ENCODE measurements at regions not wholly inside any gene's neighbourhood (a gene's known extent, or its start where the extent isn't known, plus 50 kb on each side); places are given as distances from the start of the nearest gene placed in this dataset.

DNA sequence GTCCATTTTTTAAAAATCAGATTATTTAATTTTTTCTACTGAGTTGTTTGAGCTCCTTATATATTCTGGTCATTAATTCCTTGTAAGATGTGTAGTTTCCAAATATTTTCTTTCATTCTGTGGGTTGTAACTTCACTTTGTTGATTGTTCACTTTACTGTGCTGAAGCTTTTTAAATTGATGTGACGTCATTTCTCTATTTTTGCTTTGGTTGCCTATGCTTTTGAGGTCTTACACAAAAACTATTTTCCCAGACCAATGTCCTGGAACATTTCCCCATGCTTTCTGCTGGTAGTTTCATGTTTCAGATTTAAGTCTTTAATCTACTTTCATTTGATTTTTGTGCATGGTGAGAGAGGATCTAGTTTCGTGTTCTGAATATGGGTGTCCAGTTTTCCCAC is 753.6 kb downstream of the TRIML1 start:
- Histone ChIP-seq H3K27me3 (replicated peaks; ENCODE audit: insufficient read depth) (no peaks in the 10 kb centered on the region), H3K4me1 (ENCODE audit: control insufficient read depth in 1 of 2, low read depth in 2 of 2) (no peaks in the 10 kb centered on the region), H3K36me3 (no peaks in the 10 kb centered on the region), H3K9me3 (no peaks in the 10 kb centered on the region), H3K27ac (no peak overlapping the region), H3K4me3 (no peak overlapping the region)
- no peak for DNase-seq (ENCODE audit: low spot score)
- no peak for ATAC-seq (ENCODE audit: insufficient number of reproducible peaks, low FRiP score, low read depth)
- TF ChIP-seq, protein P1, sequence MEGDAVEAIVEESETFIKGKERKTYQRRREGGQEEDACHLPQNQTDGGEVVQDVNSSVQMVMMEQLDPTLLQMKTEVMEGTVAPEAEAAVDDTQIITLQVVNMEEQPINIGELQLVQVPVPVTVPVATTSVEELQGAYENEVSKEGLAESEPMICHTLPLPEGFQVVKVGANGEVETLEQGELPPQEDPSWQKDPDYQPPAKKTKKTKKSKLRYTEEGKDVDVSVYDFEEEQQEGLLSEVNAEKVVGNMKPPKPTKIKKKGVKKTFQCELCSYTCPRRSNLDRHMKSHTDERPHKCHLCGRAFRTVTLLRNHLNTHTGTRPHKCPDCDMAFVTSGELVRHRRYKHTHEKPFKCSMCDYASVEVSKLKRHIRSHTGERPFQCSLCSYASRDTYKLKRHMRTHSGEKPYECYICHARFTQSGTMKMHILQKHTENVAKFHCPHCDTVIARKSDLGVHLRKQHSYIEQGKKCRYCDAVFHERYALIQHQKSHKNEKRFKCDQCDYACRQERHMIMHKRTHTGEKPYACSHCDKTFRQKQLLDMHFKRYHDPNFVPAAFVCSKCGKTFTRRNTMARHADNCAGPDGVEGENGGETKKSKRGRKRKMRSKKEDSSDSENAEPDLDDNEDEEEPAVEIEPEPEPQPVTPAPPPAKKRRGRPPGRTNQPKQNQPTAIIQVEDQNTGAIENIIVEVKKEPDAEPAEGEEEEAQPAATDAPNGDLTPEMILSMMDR (IDR thresholded peaks at IDR 0.05), result no peak

DNA sequence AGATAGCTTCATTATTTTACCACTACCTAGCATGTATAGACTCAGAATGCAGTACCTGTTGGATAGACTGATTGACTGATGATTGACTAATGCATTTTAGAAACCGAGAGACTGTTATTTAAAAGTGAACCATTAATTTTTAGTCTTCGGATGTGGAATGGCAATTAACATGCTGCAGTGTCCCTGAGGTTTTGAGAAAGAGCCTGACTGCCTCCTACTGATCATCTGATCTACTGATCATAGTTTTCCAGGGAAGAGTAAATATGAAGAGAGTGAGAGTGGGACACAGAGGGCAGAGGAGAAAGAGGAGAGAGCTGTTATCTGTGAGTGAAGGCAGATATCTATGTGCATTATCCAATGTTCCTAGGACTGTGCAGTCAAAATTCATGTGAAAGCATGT is 764.7 kb downstream of the TRIML1 start:
- TF ChIP-seq, protein P1 (IDR thresholded peaks at IDR 0.05), result no peak
- Histone ChIP-seq H3K4me1 (ENCODE audit: control insufficient read depth in 1 of 2, low read depth in 2 of 2) (no peaks in the 10 kb centered on the region), H3K4me3 (no peak overlapping the region), H3K27me3 (replicated peaks; ENCODE audit: insufficient read depth) (no peaks in the 10 kb centered on the region), H3K9me3 (no peaks in the 10 kb centered on the region), H3K27ac (no peak overlapping the region), H3K36me3 (no peaks in the 10 kb centered on the region)
- no peak for DNase-seq (ENCODE audit: low spot score)
- ATAC-seq (ENCODE audit: insufficient number of reproducible peaks, low FRiP score, low read depth), result no peak

DNA sequence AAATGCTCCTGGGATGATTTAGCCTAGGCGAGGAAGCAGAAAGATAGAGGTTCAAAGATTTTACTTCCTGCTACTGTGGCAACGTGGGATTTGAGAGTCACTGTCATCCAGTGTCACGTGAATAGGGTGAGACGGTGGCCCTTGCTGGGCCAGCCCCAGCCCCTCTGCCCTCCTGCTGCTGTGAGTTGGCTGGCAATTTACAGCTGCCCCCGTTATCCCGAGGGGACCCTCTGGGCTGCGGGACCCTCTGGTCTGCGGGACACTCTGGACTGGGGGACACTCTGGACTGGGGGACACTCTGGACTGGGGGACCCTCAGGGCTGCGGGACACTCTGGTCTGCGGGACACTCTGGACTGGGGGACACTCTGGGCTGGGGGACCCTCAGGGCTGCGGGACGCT is 765.4 kb downstream of the TRIML1 start:
- Histone ChIP-seq H3K36me3 (no peaks in the 10 kb centered on the region), H3K27ac (no peak overlapping the region), H3K4me3 (no peak overlapping the region), H3K9me3 (no peaks in the 10 kb centered on the region), H3K4me1 (ENCODE audit: control insufficient read depth in 1 of 2, low read depth in 2 of 2) (no peaks in the 10 kb centered on the region), H3K27me3 (replicated peaks; ENCODE audit: insufficient read depth) (no peaks in the 10 kb centered on the region)
- TF ChIP-seq, protein P1 (IDR thresholded peaks at IDR 0.05), result no peak
- ATAC-seq (ENCODE audit: insufficient number of reproducible peaks, low FRiP score, low read depth) (no peak), DNase-seq (ENCODE audit: low spot score) (no peak)

DNA sequence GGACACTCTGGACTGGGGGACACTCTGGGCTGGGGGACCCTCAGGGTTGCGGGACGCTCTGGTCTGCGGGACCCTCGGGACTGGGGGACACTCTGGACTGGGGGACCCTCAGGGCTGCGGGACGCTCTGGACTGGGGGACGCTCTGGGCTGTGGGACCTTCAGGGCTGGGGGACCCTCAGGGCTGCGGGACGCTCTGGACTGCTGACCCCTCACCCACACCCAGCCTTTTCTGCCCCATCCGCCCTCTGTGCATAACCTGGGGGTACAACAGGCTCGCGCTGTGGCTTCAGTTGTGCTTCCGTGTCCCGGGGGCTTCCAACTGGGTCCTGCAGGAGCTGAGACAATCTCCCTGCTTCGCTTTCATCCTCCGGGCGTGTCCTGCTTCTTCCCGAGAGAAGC is 766.0 kb downstream of the TRIML1 start:
- DNase-seq (ENCODE audit: low spot score), result no peak
- H3K27ac ChIP-seq, result no peak overlapping the region

DNA sequence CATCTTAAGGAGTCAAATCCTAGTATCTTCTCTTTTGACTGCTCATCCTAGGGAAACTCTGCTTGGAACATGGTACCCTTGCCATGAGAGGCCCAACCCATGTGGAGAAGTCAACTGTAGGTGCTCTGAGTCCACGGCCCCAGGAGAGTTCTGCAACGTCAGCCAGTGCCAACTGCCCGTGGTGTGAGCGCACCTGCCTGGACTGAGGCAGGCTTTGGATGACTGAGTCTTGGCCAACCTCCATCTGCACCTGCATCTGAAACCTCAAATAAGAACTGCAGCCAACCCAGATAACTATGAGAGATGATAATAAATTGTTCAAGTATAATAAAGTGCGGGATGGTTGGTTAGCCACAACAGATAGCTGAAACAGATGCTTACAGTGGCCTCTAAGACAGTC is 772.0 kb downstream of the TRIML1 start:
- Histone ChIP-seq H3K4me1 (ENCODE audit: control insufficient read depth in 1 of 2, low read depth in 2 of 2) (no peaks in the 10 kb centered on the region), H3K27ac (no peak overlapping the region), H3K27me3 (replicated peaks; ENCODE audit: insufficient read depth) (no peaks in the 10 kb centered on the region), H3K36me3 (no peaks in the 10 kb centered on the region), H3K4me3 (no peak overlapping the region), H3K9me3 (no peaks in the 10 kb centered on the region)
- DNase-seq (ENCODE audit: low spot score) (no peak), ATAC-seq (ENCODE audit: insufficient number of reproducible peaks, low FRiP score, low read depth) (no peak)
- TF ChIP-seq, protein P1 (IDR thresholded peaks at IDR 0.05), result no peak

More for the DNA sequence above, 766.0 kb downstream of the TRIML1 start:
- no peak for ATAC-seq (ENCODE audit: insufficient number of reproducible peaks, low FRiP score, low read depth)
- no peaks in the 10 kb centered on the region for H3K27me3 ChIP-seq (replicated peaks; ENCODE audit: insufficient read depth)
- H3K4me1 ChIP-seq (ENCODE audit: control insufficient read depth in 1 of 2, low read depth in 2 of 2), result no peaks in the 10 kb centered on the region
- H3K9me3 ChIP-seq, result no peaks in the 10 kb centered on the region
- no peak overlapping the region for H3K4me3 ChIP-seq
- no peaks in the 10 kb centered on the region for H3K36me3 ChIP-seq
- TF ChIP-seq, protein P1 (IDR thresholded peaks at IDR 0.05), result no peak
